NB4 (cell line): ENCODE measurements at regions not wholly inside any gene's neighbourhood (a gene's known extent, or its start where the extent isn't known, plus 50 kb on each side); places are given as distances from the start of the nearest gene placed in this dataset.

ENCODE experiments used
- CTCF ChIP-seq: IDR thresholded peaks from one replicate; pipeline ENCODE4 v1.5.1; 2012; ENCODE audit warnings: low read depth, low read length
- MYC ChIP-seq: IDR thresholded peaks from 2 replicates; pipeline ENCODE4 v1.6.1; 2011; ENCODE audit warnings: low read depth, low read length
- POLR2A ChIP-seq: IDR thresholded peaks from 2 replicates; pipeline ENCODE4 v1.6.1; 2011; ENCODE audit warnings: mild to moderate bottlenecking; ENCODE audit not compliant: insufficient read length; ENCODE audit errors: extremely low read depth

- TF ChIP-seq CTCF (no peak), POLR2A (no peak), MYC (no peak)
Observed at GRCh38 chr16:11429123-11429522, 83.9 kb downstream of the RMI2 start.
